GM23338 (cell line): ENCODE measurements at regions not wholly inside any gene's neighbourhood (a gene's known extent, or its start where the extent isn't known, plus 50 kb on each side); places are given as distances from the start of the nearest gene placed in this dataset.

Experiments used
- ATAC-seq: fragments of 200-7000 bp; cut with Tn5 transposase; 3 replicates; pipeline ENCODE4 v1.9.1; 2020
- DNase-seq: peaks from one replicate; pipeline ENCODE4 v3.0.0-alpha.2; 2015; ENCODE audit warnings: low spot score
- H2AFZ ChIP-seq: fragments of 200-600 bp; sonication (generic); 2 replicates; pipeline ENCODE4 v1.8.0; 2016; ENCODE audit warnings: antibody characterized with exemption, mild to moderate bottlenecking, moderate library complexity
- H3F3A ChIP-seq: fragments of 200-600 bp; sonication (generic); replicated peaks from 2 replicates; pipeline ENCODE4 v1.8.0; 2017; ENCODE audit warnings: antibody characterized with exemption, mixed run types, low read depth
- H3K27ac ChIP-seq: fragments of 200-600 bp; sonication (generic); 2 replicates; pipeline ENCODE4 v1.6.1; 2016; ENCODE audit warnings: low read depth
- H3K27me3 ChIP-seq: fragments of 200-600 bp; sonication (generic); 2 replicates; pipeline ENCODE4 v1.8.0; 2016; ENCODE audit warnings: mild to moderate bottlenecking, mixed run types, moderate library complexity; ENCODE audit not compliant: insufficient read depth
- H3K36me3 ChIP-seq: fragments of 200-600 bp; sonication (generic); 2 replicates; pipeline ENCODE4 v1.8.0; 2016; ENCODE audit warnings: mild to moderate bottlenecking; ENCODE audit not compliant: insufficient read depth
- H3K4me1 ChIP-seq: fragments of 200-600 bp; sonication (generic); 2 replicates; pipeline ENCODE4 v1.8.0; 2016; ENCODE audit warnings: mild to moderate bottlenecking, moderate library complexity; ENCODE audit not compliant: insufficient read depth
- H3K4me2 ChIP-seq: fragments of 200-600 bp; sonication (generic); 2 replicates; pipeline ENCODE4 v1.7.1; 2017; ENCODE audit warnings: mixed run types
- H3K4me3 ChIP-seq: fragments of 200-600 bp; sonication (generic); 2 replicates; pipeline ENCODE4 v1.6.1; 2016; ENCODE audit warnings: mixed run types
- H3K79me2 ChIP-seq: fragments of 200-600 bp; sonication (generic); replicated peaks from 2 replicates; pipeline ENCODE4 v1.8.0; 2017; ENCODE audit warnings: mild to moderate bottlenecking; ENCODE audit not compliant: insufficient read depth
- H3K9me2 ChIP-seq: fragments of 200-600 bp; sonication (generic); 2 replicates; pipeline ENCODE4 v1.8.0; 2017; ENCODE audit not compliant: insufficient read depth
- H4K20me1 ChIP-seq: fragments of 200-600 bp; sonication (generic); replicated peaks from 2 replicates; pipeline ENCODE4 v1.8.0; 2017; ENCODE audit warnings: mild to moderate bottlenecking; ENCODE audit not compliant: insufficient read depth
- H3K27ac Mint-ChIP-seq: 2 replicates; pipeline ENCODE4 v1.8.0; 2020; ENCODE audit warnings: inconsistent platforms, mild to moderate bottlenecking, moderate library complexity, mixed read lengths
- H3K27me3 Mint-ChIP-seq: 3 replicates; pipeline ENCODE4 v1.8.0; 2022; ENCODE audit warnings: low read depth, mild to moderate bottlenecking, moderate library complexity, mixed read lengths, inconsistent platforms; ENCODE audit not compliant: insufficient read depth, poor library complexity
- H3K36me3 Mint-ChIP-seq: 3 replicates; pipeline ENCODE4 v1.8.0; 2021; ENCODE audit warnings: low read depth, mild to moderate bottlenecking, inconsistent platforms, moderate library complexity, mixed read lengths
- H3K4me1 Mint-ChIP-seq: 3 replicates; pipeline ENCODE4 v1.8.0; 2020; ENCODE audit warnings: mild to moderate bottlenecking, inconsistent platforms, mixed read lengths
- H3K4me3 Mint-ChIP-seq: 3 replicates; pipeline ENCODE4 v1.8.0; 2021; ENCODE audit warnings: moderate library complexity, mild to moderate bottlenecking, inconsistent platforms, mixed read lengths
- H3K9me3 Mint-ChIP-seq: 3 replicates; pipeline ENCODE4 v1.8.0; 2020; ENCODE audit warnings: moderate library complexity, mild to moderate bottlenecking, inconsistent platforms, mixed read lengths
- CREB1 ChIP-seq: fragments of 250-450 bp; sonication (Bioruptor Pico); IDR thresholded peaks from 2 replicates; pipeline ENCODE4 v1.5.0; 2020; ENCODE audit warnings: low read depth, mild to moderate bottlenecking, moderate library complexity
- ETS1 ChIP-seq: IDR thresholded peaks from 2 replicates; pipeline ENCODE4 v1.6.1; 2016; ENCODE audit warnings: antibody characterized with exemption
- EZH2 ChIP-seq: fragments of 200-600 bp; sonication (generic); IDR thresholded peaks from one replicate; pipeline ENCODE4 v1.8.0; 2017; ENCODE audit warnings: antibody characterized with exemption, mild to moderate bottlenecking, low read depth; ENCODE audit not compliant: unreplicated experiment
- NANOG ChIP-seq: IDR thresholded peaks from 2 replicates; pipeline ENCODE4 v1.6.1; 2016; ENCODE audit warnings: antibody characterized with exemption, borderline replicate concordance
- REST ChIP-seq: IDR thresholded peaks from one replicate; pipeline ENCODE4 v1.6.1; 2018; ENCODE audit warnings: antibody characterized with exemption; ENCODE audit not compliant: unreplicated experiment
- ZNF114 ChIP-seq: fragments of 250-450 bp; sonication (Bioruptor Pico); IDR thresholded peaks from 2 replicates; pipeline ENCODE4 v1.5.0; 2020; ENCODE audit warnings: mild to moderate bottlenecking, moderate library complexity
- TF ChIP-seq, protein P1 (sequence below), 2 experiments: fragments of 200-600 bp in 1 of 2; sonication (generic) in 1 of 2; conservative IDR thresholded peaks; 2 replicates each; pipeline versions ENCODE4 v1.5.1 to v1.6.1; 2016 to 2017; ENCODE audit warnings: antibody characterized with exemption in 2 of 2, low read depth in 2 of 2, mild to moderate bottlenecking in 2 of 2, moderate library complexity in 1 of 2

DNA sequence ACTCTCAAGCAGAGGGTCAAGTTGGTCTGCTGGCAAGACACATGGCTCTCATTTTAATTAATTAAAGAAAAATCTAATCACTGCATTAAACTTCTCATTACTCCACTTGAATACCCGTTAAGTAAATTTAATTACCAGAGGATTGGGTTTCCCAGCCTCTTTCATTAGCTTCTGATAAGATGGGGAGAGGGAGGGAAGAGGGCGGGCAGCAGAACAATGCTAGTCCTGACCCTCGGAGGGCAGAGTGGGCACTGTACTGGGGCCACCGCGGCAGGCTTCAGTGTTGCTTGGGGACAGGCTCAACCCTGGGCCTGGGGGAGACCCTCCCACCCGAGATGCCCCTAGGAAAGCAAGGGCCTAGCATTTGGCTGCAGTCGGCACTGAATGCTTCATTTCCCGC lies 55.6 kb upstream of the LINGO1 start (continued):
- TF ChIP-seq, protein P1, sequence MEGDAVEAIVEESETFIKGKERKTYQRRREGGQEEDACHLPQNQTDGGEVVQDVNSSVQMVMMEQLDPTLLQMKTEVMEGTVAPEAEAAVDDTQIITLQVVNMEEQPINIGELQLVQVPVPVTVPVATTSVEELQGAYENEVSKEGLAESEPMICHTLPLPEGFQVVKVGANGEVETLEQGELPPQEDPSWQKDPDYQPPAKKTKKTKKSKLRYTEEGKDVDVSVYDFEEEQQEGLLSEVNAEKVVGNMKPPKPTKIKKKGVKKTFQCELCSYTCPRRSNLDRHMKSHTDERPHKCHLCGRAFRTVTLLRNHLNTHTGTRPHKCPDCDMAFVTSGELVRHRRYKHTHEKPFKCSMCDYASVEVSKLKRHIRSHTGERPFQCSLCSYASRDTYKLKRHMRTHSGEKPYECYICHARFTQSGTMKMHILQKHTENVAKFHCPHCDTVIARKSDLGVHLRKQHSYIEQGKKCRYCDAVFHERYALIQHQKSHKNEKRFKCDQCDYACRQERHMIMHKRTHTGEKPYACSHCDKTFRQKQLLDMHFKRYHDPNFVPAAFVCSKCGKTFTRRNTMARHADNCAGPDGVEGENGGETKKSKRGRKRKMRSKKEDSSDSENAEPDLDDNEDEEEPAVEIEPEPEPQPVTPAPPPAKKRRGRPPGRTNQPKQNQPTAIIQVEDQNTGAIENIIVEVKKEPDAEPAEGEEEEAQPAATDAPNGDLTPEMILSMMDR (conservative IDR thresholded peaks at IDR 0.05; ENCODE audit: low read depth in 2 of 2), result no peak
- TF ChIP-seq CREB1 (no peak), REST (no peak), ETS1 (no peak), NANOG (no peak)

- H3K4me1 Mint-ChIP-seq, result peaks cover 5% of the 10 kb centered on the region; the same call in 1 of the 3 replicates
- ATAC-seq (no peak), DNase-seq (no peak)
- H3K9me2 ChIP-seq, result no peaks in the 10 kb centered on the region
- no peaks in the 10 kb centered on the region for H3K27me3 ChIP-seq
- no peaks in the 10 kb centered on the region for H4K20me1 ChIP-seq
- no peak overlapping the region for H2AFZ ChIP-seq
- peaks cover 13% of the 10 kb centered on the region for H3K27me3 Mint-ChIP-seq
- H3K4me2 ChIP-seq, result no peak overlapping the region
- no peak for TF ChIP-seq EZH2
- TF ChIP-seq, protein P1 (conservative IDR thresholded peaks at IDR 0.05; ENCODE audit: low read depth in 2 of 2), result no peak
- no peak for TF ChIP-seq ETS1
- TF ChIP-seq ZNF114, result no peak
- H3K4me3 Mint-ChIP-seq, result no peak overlapping the region
- no peaks in the 10 kb centered on the region for H3K36me3 ChIP-seq
- H3K4me3 ChIP-seq, result no peak overlapping the region
- H3K4me1 ChIP-seq, result no peaks in the 10 kb centered on the region
- no peaks in the 10 kb centered on the region for H3F3A ChIP-seq
- no peak overlapping the region for H3K27ac ChIP-seq
- no peaks in the 10 kb centered on the region; the same call in 2 of the 3 replicates for H3K9me3 Mint-ChIP-seq
- no peak overlapping the region for H3K27ac Mint-ChIP-seq
- no peaks in the 10 kb centered on the region for H3K79me2 ChIP-seq
- H3K36me3 Mint-ChIP-seq, result no peaks in the 10 kb centered on the region
Measured at GRCh38 chr15:77685082-77685815, 52.5 kb upstream of the LINGO1 start.
